HG03442 (cell line): ENCODE measurements at regions not wholly inside any gene's neighbourhood (a gene's known extent, or its start where the extent isn't known, plus 50 kb on each side); places are given as distances from the start of the nearest gene placed in this dataset.
"Not testable (repeated sequence)": the region's sequence is repeated elsewhere in the genome, so short reads cannot be mapped to it uniquely, and the experiment has no call there.

Source experiments
- ATAC-seq: cut with Tn5 transposase; IDR thresholded peaks from one replicate; pipeline ENCODE4 v1.9.1; 2021; ENCODE audit warnings: mild to moderate bottlenecking, moderate library complexity; ENCODE audit not compliant: unreplicated experiment

DNA sequence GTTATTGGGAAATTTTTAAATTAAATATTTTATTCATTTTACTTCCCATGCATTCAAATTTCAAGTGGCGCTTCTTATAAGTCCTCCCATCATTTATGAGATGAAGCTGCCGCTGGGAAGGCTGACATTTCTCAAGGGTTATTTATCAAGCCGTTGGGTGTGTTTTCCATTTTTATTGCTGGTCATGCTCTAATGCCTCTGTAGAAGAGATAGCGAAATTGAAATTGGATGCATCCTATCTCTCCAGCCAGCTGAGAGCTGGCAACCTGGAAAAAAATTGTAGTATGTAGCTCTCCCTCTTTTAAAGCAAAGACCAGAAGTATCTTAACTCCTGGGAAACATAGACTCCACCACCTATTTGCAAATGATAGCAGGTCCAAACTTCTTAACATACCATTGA lies 135.9 kb downstream of the C6orf118 start:
- no peak for ATAC-seq

DNA sequence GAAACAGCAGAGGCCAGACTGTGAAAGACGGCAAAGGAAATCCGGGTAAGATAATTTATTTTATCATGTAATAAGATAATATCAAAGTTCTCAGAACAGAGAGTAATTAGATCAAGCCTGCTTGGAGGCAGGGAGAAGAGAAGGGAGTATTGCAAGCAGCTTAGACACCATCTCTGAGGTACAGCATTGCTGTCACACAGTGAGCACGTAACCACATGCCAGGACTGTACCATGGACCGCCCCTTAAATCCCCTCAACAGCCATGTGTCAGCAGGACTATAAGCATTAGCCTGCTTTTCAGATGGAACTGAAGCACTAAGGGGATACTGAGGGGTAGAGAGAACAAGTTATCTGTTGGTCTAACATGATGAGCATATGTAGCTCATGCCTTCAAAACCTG lies 141.5 kb downstream of the C6orf118 start:
- ATAC-seq = no peak

GRCh38 chr6:165167311-165167710 lies 142.1 kb downstream of the C6orf118 start:
- ATAC-seq = no peak

- no peak for ATAC-seq
Observed at GRCh38 chr6:165163519-165163918, 145.9 kb downstream of the C6orf118 start.

GRCh38 chr6:165159460-165159859 lies 149.9 kb downstream of the C6orf118 start:
- ATAC-seq = no peak

GRCh38 chr6:165146456-165146855 lies 162.9 kb downstream of the C6orf118 start:
- no peak for ATAC-seq

- no peak for ATAC-seq
Observed at GRCh38 chr6:165135889-165136288, 173.5 kb downstream of the C6orf118 start.

- no peak for ATAC-seq
Observed at GRCh38 chr6:165129086-165129485, 180.3 kb downstream of the C6orf118 start.

DNA sequence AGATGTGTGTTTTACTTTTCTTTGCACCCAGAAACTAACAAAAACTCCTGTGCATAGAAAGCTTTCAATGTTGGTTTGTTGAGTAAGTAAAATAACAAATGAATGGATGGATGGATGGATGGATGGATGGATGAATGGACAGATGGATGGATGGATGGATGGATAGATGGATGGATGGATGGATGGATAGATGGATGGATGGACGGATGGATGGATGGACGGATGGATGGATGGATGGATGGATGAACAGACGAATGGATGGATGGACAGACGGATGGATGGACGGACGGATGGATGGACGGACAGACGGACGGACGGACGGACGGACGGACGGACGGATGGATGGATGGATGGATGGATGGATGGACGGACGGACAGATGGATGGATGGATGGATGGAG lies 181.7 kb downstream of the C6orf118 start:
- ATAC-seq = not testable (repeated sequence)

- not testable (repeated sequence) for ATAC-seq
Observed at GRCh38 chr6:165124681-165125080, 184.7 kb downstream of the C6orf118 start.

GRCh38 chr6:165119231-165120020 lies 190.0 kb downstream of the C6orf118 start:
- no peak for ATAC-seq

DNA sequence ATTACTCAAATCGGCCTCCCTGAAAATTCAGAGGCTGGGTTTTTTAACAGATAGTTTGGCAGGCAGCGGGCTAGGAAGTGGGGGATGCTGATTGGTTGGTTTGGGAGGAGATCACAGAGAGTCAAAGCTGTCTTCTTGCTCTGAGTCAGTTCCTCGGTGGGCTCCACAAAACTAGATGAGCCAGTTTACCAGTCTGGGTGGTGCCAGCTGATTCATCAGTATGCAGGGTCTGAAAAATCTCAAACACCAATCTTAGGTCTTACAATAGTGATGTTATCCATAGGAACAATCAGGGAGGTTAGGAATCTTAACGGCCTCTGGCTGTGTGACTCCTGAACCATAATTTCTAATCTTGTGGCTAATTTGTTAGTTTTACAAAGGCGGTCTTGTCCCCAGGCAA lies 190.7 kb downstream of the C6orf118 start:
- no peak for ATAC-seq

DNA sequence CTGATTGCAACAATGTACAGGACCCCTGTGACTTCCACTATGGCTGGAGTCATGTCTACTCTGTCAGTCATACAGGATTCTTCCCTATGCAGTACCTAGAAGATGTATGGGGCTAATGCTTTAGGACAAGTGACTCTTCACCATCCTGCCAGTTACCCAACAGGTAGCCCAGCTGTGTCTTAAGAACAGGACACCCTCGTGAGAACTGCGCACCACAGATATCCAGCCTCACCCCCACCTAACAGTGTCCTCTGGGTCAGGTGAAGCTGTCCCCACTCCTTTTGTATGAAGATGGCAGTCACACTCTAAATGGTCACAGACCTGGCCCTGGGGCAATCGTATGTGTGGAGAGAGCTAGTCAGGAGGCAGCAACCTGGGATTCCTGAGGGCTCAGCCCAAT lies 191.6 kb downstream of the C6orf118 start:
- no peak for ATAC-seq

- ATAC-seq = no peak
Observed at GRCh38 chr6:165117121-165117520, 192.3 kb downstream of the C6orf118 start.

DNA sequence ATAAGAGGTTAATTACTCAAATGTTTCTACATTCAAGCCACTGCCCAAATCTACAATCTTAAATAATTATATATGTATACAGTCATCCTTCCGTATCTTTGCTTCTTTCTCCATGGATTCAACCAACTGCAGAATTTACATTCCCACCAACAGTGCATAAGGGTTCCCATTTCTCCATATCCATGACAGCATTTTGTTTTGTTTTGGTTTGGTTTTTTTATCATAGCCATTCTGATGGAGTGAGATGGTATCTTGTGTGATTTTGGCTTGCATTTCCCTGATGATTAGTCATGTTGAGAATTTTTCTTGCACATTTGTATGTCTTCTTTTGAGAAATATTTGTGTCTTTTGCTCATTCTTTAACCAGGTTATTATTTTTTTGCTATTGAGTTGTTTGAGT lies 198.5 kb downstream of the C6orf118 start:
- ATAC-seq = no peak

GRCh38 chr6:165109011-165109410 lies 200.4 kb downstream of the C6orf118 start:
- no peak for ATAC-seq

DNA sequence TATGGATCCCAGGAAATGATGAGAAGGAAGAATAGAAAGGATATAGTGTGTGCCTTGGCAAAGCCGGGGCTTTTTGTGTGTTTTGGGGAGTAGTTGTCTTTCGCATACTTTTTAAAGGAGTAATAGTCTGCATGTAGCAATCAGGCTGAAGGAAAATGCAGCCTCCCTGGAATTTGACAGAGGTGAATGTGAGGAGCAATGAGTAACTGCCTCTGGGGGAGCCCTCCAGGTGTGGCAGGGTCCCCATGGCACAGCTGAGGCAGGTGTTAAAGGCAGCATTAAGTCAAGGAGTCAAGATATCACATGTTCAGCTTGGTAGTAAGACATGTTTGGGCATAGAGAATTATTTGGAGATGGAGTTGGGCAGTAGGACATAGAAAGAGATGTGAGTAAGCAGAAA lies 203.1 kb downstream of the C6orf118 start:
- no peak for ATAC-seq

GRCh38 chr6:165098165-165098564 lies 211.2 kb downstream of the C6orf118 start:
- ATAC-seq = no peak

DNA sequence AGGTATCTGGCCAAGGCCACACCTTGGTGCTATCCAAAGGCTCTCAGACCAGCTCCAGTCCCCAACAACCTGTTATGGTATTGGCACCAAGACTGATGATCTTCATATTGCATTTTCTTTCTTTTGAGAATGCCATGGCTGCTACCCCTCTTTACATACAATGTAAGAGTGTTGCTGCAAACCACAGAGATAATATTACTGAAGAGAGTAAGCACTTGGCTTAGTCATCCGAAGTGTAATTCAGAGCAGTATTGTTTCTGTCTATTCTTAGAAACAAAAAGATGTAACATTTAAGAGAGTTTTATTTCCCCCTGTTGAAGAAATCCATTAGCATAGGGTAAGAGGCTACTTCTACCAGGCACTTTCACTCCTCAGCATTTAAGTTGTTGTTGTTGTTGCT lies 212.5 kb downstream of the C6orf118 start:
- ATAC-seq = no peak

DNA sequence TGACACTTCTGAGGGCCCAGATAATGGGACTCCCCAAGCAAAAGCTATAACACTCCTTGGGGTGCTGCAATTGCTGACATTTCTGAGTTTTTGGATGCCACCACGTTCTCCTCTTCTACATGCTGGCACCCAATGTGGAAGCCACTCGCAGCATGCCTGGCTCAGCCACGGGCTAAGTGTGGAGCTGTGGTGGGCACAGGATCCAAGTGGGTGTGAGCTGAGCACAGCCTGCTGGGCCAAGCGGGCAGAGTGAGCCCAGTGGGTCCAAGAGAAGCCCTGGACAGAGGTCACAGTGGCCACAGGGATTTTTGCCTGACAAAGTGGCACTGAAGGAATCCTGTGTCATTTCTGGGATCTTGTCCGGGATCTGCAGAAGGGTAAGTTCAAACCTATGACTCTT lies 213.2 kb downstream of the C6orf118 start:
- ATAC-seq = no peak

DNA sequence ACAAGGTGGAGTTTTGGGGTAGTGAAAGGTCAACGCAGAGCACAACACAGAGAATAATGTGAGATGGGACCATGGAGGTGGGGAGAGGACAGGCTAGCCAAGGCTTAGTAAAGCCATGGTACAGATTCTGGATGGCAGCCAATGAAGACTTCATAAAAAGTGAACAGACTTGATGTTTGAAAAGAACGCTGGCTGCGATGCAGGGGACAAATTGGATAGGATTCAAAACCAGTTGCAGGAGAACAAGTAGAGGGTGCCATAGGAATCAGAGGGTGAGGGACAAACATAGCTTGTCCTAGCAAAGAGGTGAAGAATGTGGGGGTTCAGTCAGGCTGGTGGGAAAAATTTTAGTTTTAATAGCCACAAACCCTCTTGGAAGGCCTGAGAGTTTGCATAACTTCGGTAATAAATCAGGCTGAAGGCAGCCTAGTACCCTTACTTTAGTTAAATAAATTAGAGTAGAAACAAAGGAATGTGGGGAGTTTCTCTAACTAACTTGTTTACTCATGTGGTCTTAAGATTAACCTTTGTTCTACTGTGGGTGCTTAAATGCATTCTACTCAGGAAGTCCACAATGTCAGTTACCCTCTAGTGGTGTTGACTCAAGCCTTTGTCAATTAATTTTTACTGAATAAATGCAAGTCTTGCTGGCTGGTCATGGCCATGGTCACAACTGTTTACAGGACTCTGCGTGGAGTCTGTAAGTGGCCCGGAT lies 216.4 kb downstream of the C6orf118 start:
- no peak for ATAC-seq

DNA sequence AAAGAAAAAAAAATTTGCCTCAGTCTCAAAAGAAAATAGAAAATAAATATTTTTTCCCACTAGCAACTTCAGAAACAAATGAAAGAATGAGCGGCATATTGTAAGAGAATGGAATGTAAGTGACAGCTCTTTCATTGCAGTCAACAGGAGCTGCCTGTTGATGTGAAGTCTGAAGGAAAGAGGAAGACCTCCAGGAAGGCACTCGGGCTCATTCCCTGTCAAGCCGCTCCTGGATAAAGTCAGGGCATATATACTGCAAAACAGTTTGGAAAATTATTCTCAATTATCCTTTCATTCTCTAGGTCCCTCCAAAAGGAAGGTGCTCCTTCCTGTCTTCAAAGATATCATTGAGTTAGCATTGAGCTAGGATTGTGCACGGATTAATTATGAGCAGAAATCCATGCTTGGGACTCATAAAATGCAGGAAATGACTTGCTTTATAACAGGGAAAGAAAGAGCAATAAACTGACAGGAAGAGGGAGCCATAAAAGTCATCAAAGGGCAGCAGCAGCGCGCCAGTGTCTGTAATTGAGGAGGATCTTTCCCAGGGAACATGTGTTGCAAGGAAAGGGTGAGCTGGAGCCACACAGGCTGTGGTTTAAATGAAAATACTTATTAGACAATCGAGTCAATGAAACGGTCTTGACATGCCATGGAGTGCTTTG lies 218.2 kb downstream of the C6orf118 start:
- ATAC-seq = no peak
